ENCODE measurements at regions not wholly inside any gene's neighbourhood (a gene's known extent, or its start where the extent isn't known, plus 50 kb on each side); places are given as distances from the start of the nearest gene placed in this dataset.

GRCh38 chr6:40077736-40078135 is 143.5 kb upstream of the MOCS1 start:
- TF ChIP-seq CTCF (IDR thresholded peaks at IDR 0.05; ENCODE audit: insufficient read depth, low read length) (no peak), SPI1 (IDR thresholded peaks at IDR 0.05; ENCODE audit: borderline replicate concordance, low read depth) (no peak)

Measured in HL-60 (cell line).